ENCODE measurements at regions not wholly inside any gene's neighbourhood (a gene's known extent, or its start where the extent isn't known, plus 50 kb on each side); places are given as distances from the start of the nearest gene placed in this dataset.

DNA sequence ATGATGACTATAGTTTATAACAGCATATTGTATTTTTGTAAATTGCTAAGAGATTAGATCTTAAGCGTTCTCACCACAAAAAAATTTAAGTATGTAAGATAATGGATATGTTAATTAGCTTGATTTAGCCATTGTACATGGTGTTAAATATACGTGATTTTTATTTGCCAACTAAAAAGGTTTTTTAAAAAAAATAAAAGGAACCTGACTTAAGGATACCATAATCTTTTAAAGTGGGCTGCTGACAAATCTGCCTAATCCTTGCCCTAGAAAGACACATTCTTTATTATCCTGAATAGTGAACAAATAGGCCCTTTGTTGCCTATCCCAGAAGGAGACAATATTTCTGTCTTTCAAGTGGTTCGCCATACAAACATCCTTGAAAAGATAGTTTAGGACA is 94.6 kb upstream of the FAM47C start:
- TF ChIP-seq CTCF (IDR thresholded peaks at IDR 0.05) (no peak), EP300 (IDR thresholded peaks at IDR 0.05) (no peak), POLR2AphosphoS5 (IDR thresholded peaks at IDR 0.05) (no peak), POLR2A (IDR thresholded peaks at IDR 0.05) (no peak)
